Endodermal cell (in vitro differentiated cells): ENCODE measurements at regions not wholly inside any gene's neighbourhood (a gene's known extent, or its start where the extent isn't known, plus 50 kb on each side); places are given as distances from the start of the nearest gene placed in this dataset.

Experiments
- DNase-seq: peaks from one replicate; pipeline ENCODE4 v3.0.0-alpha.2; 2017
- H3K27ac ChIP-seq: 2 replicates; pipeline ENCODE4 v1.5.1; 2013; ENCODE audit warnings: mild to moderate bottlenecking, low read depth, low read length, moderate library complexity
- H3K27me3 ChIP-seq: 2 replicates; pipeline ENCODE4 v1.6.1; 2013; ENCODE audit warnings: mild to moderate bottlenecking, low read length, moderate library complexity; ENCODE audit not compliant: insufficient read depth, control insufficient read depth, poor library complexity, severe bottlenecking
- H3K36me3 ChIP-seq: 2 replicates; pipeline ENCODE4 v1.7.0; 2013; ENCODE audit warnings: mild to moderate bottlenecking, low read length, moderate library complexity; ENCODE audit not compliant: control insufficient read depth, insufficient read depth
- H3K4me1 ChIP-seq: one replicate; pipeline ENCODE4 v1.7.0; 2013; ENCODE audit warnings: low read length; ENCODE audit not compliant: control insufficient read depth, insufficient read depth
- H3K4me3 ChIP-seq: 2 replicates; pipeline ENCODE4 v1.5.1; 2013; ENCODE audit warnings: mild to moderate bottlenecking, low read length, moderate library complexity
- H3K9ac ChIP-seq: 2 replicates; pipeline ENCODE4 v1.6.1; 2013; ENCODE audit warnings: mild to moderate bottlenecking, low read length, moderate library complexity; ENCODE audit not compliant: poor library complexity, severe bottlenecking; ENCODE audit errors: extremely low read depth
- H3K9me3 ChIP-seq: 2 replicates; pipeline ENCODE4 v1.6.1; 2013; ENCODE audit warnings: mild to moderate bottlenecking, low read length, moderate library complexity; ENCODE audit not compliant: control insufficient read depth
- H3K27ac Mint-ChIP-seq: 2 replicates; pipeline ENCODE4 v1.8.0; 2020; ENCODE audit warnings: mixed read lengths
- H3K27me3 Mint-ChIP-seq: 2 replicates; pipeline ENCODE4 v1.8.0; 2021; ENCODE audit warnings: mild to moderate bottlenecking, mixed read lengths; ENCODE audit not compliant: insufficient read depth
- H3K36me3 Mint-ChIP-seq: 2 replicates; pipeline ENCODE4 v1.8.0; 2020; ENCODE audit warnings: low read depth, mixed read lengths
- H3K4me1 Mint-ChIP-seq: 2 replicates; pipeline ENCODE4 v1.8.0; 2020; ENCODE audit warnings: mixed read lengths
- H3K4me3 Mint-ChIP-seq: 2 replicates; pipeline ENCODE4 v1.8.0; 2020; ENCODE audit warnings: mild to moderate bottlenecking, moderate library complexity, mixed read lengths
- H3K9me3 Mint-ChIP-seq: 2 replicates; pipeline ENCODE4 v1.8.0; 2020; ENCODE audit warnings: mild to moderate bottlenecking, mixed read lengths
- CTCF ChIP-seq: fragments of 200-600 bp; sonication (generic); conservative IDR thresholded peaks from 2 replicates; pipeline ENCODE4 v1.5.0; 2021; ENCODE audit warnings: antibody characterized with exemption, mild to moderate bottlenecking
- WGBS, 2 experiments: methylation state at CpG; one replicate each; pipeline versions ENCODE4 v1.1.5 to v1.1.7; 2013; ENCODE audit warnings: missing lambda C conversion rate in 2 of 2, mixed read lengths in 1 of 2; ENCODE audit not compliant: insufficient coverage in 1 of 2, insufficient read length in 1 of 2; 5-methylcytosine and 5-hydroxymethylcytosine counted together

- 98 to 100% methylated on average over 2 to 5 of the region's 6 CpGs for WGBS, 2 experiments
- Mint-ChIP-seq H3K4me3 (no peak overlapping the region), H3K9me3 (peaks cover 8% of the 10 kb centered on the region), H3K27ac (no peak overlapping the region), H3K36me3 (peaks cover 2% of the 10 kb centered on the region), H3K4me1 (no peaks in the 10 kb centered on the region), H3K27me3 (no peaks in the 10 kb centered on the region)
- no peak for TF ChIP-seq CTCF
- H3K27ac ChIP-seq = no peak overlapping the region
- no peak overlapping the region for H3K4me3 ChIP-seq
- H3K36me3 ChIP-seq = no peaks in the 10 kb centered on the region
- no peaks in the 10 kb centered on the region for H3K9me3 ChIP-seq
- no peak for DNase-seq
- no peaks in the 10 kb centered on the region for H3K27me3 ChIP-seq
- no peak overlapping the region for H3K9ac ChIP-seq
- no peaks in the 10 kb centered on the region for H3K4me1 ChIP-seq
These were observed 753.7 kb upstream of the AMOT start for GRCh38 chrX:113594123-113594841.

- 97% methylated on average over 13 of the region's 15 CpGs; no CpG with 5 or more reads in 1 of the 2 experiments for WGBS, 2 experiments
- Mint-ChIP-seq H3K4me1 (peaks cover 4% of the 10 kb centered on the region), H3K9me3 (peaks cover 9% of the 10 kb centered on the region), H3K27ac (no peak overlapping the region), H3K36me3 (peaks cover 3% of the 10 kb centered on the region), H3K4me3 (no peak overlapping the region), H3K27me3 (no peaks in the 10 kb centered on the region)
- Histone ChIP-seq H3K27me3 (no peaks in the 10 kb centered on the region), H3K36me3 (no peaks in the 10 kb centered on the region), H3K9ac (no peak overlapping the region), H3K4me1 (no peaks in the 10 kb centered on the region), H3K9me3 (no peaks in the 10 kb centered on the region), H3K4me3 (no peak overlapping the region), H3K27ac (no peak overlapping the region)
- peak; percentile 38 for DNase-seq
- TF ChIP-seq CTCF = no peak
These were observed 745.8 kb upstream of the AMOT start for GRCh38 chrX:113586281-113586898.

DNA sequence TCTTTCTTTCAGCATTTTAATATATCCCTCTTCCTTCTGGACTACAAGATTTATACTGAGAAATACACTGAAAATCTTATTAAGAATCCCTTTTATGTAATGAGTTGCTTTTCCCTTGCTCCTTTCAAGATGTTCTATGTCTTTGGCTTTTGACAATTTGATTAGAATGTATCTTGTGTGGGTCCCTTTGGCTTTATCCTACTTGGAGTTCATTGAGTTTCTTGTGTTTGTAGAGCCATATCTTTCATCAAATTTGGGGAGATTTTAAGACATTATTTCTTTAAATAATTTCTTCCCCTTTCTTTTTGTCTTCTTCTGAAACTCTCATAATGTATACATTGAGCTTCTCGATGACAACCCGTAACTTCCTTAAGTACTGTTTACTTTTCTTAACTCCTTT is 739.9 kb upstream of the AMOT start:
- Histone ChIP-seq H3K4me1 (no peaks in the 10 kb centered on the region), H3K27ac (no peak overlapping the region), H3K9me3 (no peaks in the 10 kb centered on the region), H3K9ac (no peak overlapping the region), H3K27me3 (no peaks in the 10 kb centered on the region), H3K36me3 (no peaks in the 10 kb centered on the region), H3K4me3 (no peak overlapping the region)
- Mint-ChIP-seq H3K9me3 (peaks cover 12% of the 10 kb centered on the region), H3K4me1 (peaks cover under 1% of the 10 kb centered on the region), H3K4me3 (no peak overlapping the region), H3K27me3 (no peaks in the 10 kb centered on the region), H3K27ac (no peak overlapping the region), H3K36me3 (no peaks in the 10 kb centered on the region)
- DNase-seq = no peak
- TF ChIP-seq CTCF = no peak
- WGBS, 2 experiments = 91% methylated on average over 2 of the region's 2 CpGs; no CpG with 5 or more reads in 1 of the 2 experiments
